ENCODE measurements at regions not wholly inside any gene's neighbourhood (a gene's known extent, or its start where the extent isn't known, plus 50 kb on each side); places are given as distances from the start of the nearest gene placed in this dataset.

DNA sequence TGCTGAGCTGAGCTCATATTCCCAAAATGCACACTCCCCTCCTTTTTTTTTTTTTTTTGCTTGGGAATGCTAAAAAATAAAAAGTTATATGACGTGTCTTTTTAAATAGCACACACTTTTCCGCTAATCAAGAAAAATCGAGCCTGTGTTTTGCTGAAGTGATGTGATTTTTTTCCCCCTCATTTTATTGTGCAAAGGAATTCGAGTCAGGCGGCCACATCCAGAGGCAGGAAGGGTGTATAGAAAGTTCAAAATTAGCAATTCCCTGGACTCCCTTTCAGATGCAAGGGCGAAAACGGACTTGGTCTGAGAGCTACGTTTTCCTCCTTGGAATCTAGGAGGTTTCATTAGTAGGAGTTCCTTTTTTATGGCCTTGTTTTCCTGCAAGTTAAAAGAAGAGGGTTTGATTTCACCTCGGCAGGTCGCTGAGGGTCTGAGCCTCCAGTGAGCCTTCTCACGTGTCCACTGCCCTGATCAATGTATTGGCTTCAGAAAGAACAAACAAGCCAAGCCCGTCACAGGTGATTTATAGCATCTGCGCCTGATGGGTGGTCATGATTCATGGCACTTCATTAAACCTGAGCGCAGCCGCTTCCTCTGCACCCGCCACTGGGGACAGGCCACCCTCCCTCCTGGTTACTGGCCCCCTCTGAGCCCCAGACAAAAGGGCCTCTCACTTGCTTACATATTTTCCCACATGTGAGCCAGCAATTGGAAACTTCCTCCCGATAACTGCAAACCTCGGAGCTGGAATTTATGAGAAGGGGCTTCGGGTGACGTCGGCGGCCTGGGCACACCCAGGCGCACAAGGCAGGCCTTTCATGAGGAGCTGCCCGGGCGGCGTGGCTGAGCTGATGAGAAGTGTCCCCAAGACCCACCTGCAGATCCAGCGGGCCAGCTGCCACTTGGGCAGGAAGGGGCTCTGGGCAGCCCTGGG, 64.4 kb upstream of the LINC01488 start:
- no peak for DNase-seq

DNA sequence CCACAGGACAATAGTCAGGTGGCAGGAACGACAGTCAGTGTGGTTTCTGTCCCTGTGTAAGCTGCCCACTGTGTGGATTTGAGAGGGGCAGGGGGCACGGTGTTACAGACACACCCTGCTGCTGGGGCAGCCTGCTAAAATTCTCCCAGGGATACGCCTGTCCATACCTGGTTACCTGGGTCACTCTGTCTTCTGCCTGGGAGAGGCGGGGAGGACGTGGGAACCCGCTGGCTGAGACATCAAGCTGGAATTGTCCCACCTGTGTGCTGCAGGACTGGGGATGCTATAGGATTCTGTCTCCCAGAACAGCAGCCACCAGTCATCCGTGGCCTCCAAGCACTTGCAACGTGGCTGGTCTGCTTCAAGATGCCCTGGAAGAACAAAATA, 63.8 kb upstream of the LINC01488 start:
- DNase-seq: no peak

DNA sequence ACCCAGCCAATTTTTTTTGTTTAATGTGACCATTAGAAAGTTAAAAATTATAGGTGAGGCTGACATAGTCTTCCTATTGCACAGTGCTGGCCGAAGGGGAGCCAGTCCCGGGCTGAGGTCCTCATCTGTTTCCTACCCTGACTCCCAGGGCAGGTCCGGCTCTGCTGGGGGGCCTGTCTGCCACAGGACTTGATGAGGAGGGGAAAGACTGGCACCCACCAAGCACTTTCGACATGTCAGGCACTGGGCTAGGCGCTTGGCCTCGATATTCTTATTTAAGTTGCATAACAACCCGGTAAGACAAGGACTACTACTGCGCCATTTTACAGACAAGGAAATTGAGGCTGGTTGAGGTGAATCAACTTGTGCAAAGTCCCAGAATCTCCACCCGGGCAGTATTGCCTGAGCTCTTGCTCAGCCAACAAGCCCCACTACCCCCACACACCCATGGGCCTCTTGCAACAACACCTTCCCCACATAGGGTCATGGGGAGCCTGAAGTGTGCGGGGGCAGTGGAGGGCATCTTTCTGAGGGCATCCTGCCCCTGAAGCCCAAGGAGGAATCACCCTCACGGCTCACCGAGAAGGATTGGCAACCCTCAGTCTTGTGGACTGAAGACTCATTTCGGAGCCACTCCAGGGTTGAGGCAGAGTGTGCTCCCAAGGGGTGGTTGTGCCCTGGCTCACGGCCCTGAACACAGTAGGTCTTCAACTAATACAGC, 62.7 kb upstream of the LINC01488 start:
- no peak for DNase-seq

DNA sequence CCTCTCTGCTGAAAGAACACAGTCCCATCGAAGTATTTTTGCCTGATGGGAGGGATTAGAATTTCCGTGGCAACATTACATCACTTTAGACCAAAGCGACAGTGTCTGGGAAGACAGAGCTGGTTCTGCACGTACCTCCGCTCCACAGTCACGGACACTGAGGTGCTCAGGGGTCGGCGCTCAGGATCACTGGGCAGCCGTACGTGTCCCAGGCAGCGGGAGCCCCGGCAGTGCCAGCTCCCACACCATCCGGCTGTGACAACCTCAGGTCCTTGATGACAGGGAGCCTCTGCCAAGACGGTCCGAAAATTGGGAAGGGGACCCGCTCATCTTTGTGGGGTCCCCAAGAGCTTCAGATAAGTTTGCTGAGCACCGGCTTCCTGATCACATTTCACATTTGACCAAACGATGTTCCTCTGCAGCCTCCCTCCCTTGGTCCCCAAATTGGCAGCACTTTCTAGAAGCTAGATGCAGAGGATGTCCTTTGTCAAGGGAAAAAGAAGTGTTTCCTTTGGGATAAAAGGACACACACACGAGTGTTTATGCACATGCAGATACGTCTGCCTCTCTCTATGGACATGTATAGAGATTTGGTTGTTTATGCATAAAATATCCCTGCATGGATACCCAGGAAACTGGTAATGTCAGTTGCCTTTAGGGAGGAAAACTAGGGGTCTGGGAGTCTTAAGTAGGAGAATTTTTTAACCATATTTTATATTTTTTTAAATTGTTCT, 61.6 kb upstream of the LINC01488 start:
- DNase-seq: no peak

DNA sequence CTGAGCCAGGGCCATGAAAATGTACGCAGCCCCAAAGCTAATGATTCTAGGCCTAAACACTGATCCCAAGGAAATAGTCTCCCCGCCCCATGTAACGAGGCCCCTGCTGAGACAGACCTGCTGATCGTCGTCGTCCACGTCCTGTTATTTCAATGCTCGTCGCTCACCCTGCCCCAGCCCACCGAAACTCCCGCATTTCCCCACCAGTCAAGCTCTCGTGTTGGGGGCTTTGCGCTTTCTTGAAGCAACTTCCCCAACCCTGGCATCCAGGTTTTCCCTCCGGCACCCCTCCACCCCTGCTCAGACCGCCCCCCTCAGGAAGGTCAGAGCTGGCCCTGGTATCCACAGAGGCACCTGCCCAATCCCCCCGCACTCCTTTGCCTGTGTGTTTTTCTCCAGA, 58.8 kb upstream of the LINC01488 start:
- no peak for DNase-seq

DNA sequence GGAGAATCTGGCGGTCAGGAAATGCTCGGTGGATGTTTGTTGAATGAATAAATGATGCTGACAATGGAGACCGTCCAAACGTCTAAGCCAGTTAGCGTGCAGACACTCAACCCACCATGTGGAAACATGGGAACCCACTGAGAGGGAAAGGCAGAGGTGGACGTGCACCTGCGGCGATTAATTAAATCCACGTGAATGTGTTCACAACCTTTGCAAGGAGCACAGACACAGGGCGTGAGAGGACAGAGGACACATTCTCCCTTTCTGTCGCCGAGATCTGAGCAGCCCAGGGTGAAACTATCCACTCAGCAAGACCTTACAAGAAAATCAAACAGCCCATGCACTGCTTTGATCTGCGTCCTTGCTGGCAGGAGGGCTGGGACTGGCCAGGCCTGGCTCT, 58.3 kb upstream of the LINC01488 start:
- DNase-seq: no peak

DNA sequence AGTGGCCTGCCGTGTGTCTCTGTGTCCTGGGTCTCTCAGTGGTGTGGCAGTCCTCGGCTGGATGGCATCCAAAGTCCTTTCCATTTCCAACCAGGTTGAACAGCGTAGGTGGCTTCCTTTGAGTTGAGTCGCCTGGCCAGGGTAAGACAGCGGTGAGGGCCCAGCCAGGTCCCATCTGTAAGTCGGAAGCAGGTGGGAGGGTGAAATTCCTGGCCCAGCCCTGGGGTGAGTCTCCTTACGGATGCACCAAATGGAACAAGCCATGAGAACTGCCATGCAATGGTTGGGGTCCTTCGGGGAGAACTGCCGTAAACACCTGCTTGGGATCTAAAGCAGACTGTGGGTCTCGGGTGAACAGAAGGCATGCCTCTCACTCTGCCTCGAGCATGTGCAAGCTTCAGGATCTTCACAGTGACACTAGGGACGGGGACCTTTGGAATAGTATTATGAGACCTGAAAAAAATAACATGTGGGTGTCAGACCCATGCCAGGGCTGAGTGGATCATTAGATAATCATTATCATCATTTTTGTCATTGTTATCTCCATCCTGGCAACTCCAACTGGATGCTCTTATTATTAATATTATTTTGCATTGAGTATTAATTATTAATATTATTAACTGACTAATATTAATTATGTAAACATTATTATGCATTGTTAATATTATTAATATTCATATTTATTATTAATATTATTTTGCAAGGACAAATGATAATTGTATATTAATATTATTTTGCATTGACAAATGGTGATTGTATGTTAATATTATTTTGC, 57.7 kb upstream of the LINC01488 start:
- DNase-seq: no peak

DNA sequence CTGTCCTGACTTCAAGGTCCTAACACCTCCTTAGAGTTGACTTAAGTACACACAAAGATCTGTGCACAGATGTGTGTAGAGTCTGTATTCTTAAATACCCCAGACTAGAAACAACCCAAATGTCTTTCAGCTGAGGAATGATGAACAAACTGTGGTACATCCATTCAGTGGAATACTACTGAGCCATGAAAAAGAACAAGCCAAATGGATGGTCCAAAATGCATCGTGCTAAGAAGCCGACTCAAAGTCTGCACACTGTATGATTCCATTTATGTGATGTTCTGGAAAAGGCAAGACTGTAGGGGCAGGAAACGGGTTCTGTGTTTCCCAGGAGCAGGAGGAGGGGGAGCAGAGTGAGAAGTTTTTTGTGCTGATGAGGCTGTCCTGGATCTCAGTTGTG, 56.7 kb upstream of the LINC01488 start:
- DNase-seq: no peak

DNA sequence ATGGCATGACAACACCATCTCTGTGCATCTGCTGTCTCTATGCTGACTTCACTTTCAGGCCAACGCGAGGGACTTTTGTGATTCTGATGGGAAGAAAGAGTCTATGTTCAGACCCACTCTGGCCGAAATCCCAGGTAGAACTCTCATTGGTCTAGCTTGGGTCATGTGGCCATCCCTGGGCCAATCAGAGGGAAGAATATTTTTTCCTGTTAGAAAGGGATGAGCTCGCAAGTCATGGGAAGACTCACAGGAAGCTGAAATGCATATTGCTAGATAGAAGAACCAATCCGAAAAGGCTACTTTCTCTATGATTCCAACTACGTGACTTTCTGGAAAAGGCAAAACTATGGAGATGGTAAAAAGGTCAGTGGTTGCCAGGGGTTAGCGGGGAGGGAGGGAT, 56.0 kb upstream of the LINC01488 start:
- no peak for DNase-seq

DNA sequence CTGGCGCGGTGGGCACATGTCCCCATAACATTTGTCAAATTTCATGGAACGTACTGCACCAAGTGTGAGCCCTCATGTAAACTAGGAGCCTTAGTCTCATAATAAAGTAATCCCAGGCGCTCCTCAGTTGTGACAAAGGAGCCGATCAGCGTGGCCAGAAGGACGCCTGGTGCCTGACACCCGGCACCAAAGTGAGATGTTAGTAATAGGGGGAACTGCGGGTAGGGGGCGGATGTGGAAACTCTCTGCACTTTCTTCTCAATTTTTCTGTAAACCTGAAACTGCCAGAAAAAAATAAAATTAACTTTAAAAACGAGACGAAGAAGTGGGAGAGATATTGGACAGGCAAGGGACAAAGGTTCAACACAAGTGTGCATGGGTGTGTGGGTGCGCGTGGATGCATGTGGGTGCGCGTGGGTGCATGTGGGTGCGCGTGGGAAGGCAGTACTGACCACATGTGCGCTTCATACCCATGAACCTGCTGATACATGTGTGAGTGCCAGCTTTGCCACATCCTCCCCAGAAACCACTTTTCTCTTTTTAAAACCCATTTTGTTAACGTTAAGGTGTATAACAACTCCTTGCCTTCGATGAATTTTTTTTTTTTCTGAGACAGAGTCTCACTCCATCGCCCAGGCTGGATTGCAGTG, 55.4 kb upstream of the LINC01488 start:
- DNase-seq: no peak

DNA sequence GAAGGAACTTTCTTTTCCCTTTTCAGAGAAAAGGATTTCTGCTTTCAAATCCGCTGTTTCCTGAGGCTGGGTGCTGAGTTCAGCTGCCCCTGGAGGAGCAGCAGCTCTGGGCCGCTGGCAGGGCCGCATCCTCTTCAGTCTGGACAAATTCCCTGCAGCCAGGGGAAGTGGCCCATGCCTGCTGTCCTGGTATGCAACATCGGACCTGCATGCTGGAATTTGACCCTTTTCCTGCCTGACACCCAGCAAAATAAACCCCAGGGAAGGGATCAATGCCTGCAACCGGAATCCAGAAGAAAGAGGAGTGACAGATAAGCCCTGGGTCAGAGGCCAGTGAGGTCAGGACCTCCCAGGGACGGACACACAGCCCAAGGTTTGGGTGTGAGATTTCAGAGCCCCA, 54.1 kb upstream of the LINC01488 start:
- DNase-seq: no peak

DNA sequence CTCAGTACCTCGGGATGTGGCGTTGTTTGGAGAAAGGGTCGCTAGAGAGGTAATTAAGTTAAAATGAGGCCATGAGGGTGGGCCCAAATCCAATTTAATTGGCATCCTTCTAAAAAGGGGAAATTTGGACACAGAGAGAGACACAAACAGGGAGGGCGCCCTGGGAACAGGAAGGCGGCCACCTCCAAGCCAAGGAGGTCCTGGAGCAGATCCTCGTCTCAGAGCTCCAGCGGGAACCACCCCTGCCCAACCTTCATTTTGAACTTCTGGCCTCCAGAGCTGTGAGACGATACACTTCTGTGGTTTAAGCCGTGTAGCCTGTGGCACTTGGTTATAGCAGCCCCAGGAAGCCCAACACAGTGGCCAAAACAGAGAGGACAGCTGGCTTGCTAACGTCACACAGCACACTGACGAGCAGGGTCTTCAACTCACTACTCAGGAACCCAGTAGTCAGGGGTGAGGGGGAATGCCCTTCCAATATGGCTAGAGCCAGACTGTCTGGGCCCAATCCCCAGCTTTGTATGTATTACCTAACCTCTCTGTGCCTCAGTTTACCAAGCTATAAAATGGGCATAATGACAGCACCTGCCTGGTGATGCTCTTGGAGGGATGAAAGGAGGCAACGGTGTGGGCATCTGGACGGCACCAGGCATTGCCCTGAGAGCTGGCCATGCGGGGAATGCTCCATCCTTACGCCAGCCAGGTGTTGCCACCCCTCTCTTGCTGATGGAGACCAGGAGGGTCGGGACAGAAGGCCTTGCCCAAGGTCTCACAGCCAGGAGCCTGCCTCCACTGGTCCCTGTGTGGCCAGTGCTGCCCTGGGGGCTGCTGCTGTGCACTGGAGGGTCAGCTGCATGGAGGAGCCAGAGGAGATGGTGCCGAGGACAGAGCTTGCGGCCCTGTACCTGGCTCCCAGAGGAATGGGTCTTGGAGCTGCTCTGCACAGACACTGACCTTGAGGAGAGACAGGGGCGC, 53.3 kb upstream of the LINC01488 start:
- DNase-seq: no peak

DNA sequence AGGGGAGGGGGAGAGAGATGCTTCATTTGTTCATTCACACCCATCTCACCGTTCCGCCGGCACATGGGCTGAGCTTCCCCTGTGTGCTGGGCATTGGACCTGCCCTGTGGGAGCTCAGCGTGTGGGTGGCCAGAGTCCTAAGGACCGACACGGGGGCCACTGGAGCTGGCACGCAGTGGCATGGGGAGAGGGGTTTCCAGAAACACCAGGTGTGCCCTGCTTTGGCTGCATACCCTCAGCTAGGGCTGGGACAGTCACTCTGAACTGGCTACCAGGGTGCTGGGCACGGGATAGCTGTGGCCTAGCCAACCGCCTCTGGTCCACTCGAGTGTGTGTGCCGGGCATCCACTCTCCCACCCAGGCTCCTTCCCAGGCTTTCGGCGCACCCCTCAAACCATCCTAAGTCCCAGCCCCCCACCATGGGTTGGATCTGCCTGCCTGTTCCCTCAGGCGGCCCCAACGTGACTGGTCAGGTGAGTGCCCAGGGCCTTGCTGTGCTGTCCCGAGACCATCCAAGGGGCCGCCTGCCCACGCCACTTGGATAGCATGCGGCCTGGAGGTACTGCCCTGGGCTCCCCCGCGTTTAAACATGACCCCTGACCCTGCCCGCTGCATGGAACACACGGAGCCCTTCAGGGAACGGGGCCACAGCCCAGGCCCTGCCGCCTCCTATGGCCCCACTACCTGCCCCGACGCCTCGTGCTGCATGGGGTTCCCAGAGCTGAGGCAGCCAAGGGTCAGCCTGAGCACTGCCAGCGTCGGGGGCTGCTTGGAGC, 51.6 kb upstream of the LINC01488 start:
- no peak for DNase-seq

DNA sequence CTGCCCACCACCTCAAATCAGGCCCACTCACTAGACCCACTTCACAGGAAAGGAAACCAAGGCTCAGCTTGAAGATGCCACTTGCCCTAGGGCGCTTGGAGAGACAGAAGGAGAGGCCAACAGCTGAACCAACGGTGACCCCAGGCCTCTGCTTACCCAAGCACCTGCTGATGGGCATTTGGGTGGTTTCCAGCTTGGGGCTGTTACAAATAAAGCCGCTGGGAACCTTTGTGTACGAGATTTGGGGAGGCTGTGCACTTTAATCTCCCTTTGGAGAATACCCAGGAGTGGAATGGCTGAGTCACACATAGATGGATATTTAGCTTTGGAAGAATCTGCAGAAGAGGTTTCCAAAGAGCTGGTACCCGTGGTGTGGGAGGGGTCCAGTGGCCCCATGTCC, 50.9 kb upstream of the LINC01488 start:
- no peak for DNase-seq

DNA sequence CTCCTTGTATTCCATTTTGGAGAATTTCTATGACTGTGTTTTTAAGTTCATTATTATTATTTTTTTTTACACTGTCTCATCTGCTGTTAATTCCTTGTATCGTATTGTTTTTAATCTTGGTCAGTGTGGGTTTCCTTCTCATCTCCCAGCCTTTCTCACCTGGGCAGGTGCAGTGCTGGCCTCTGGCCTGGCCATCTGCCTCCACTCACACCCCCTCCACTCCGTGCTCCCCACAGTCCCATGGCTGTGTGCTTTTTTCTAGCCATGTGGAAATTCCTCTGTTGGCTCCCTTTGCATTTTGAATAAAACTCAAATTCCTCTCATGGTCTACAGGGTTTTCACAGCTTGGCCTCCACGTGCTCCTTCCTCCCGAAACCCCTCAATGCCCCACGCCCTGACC, 50.3 kb upstream of the LINC01488 start:
- DNase-seq: no peak

Measured in CD4-positive, alpha-beta T cell treated with Interferon alpha-2 for 1 hour (primary cell).